ENCODE measurements at regions not wholly inside any gene's neighbourhood (a gene's known extent, or its start where the extent isn't known, plus 50 kb on each side); places are given as distances from the start of the nearest gene placed in this dataset.
"Not testable (repeated sequence)": the region's sequence is repeated elsewhere in the genome, so short reads cannot be mapped to it uniquely, and the experiment has no call there.

GRCh38 chr1:143884932-143885574 lies 86.7 kb downstream of the FAM72C start:
- TF ChIP-seq CTCF (IDR thresholded peaks at IDR 0.05; ENCODE audit: borderline replicate concordance, extremely low read depth, low read length, poor library complexity, severe bottlenecking), result peak; percentile 40
- not testable (repeated sequence) for TF ChIP-seq EZH2 (IDR thresholded peaks at IDR 0.05; ENCODE audit: borderline replicate concordance, low read depth, low read length, severe bottlenecking)
